GM18867 (cell line): ENCODE measurements at regions not wholly inside any gene's neighbourhood (a gene's known extent, or its start where the extent isn't known, plus 50 kb on each side); places are given as distances from the start of the nearest gene placed in this dataset.
"Not testable (repeated sequence)": the region's sequence is repeated elsewhere in the genome, so short reads cannot be mapped to it uniquely, and the experiment has no call there.

Source experiments
- ATAC-seq: cut with Tn5 transposase; IDR thresholded peaks from one replicate; pipeline ENCODE4 v1.9.1; 2021; ENCODE audit warnings: mild to moderate bottlenecking, moderate library complexity; ENCODE audit not compliant: unreplicated experiment

DNA sequence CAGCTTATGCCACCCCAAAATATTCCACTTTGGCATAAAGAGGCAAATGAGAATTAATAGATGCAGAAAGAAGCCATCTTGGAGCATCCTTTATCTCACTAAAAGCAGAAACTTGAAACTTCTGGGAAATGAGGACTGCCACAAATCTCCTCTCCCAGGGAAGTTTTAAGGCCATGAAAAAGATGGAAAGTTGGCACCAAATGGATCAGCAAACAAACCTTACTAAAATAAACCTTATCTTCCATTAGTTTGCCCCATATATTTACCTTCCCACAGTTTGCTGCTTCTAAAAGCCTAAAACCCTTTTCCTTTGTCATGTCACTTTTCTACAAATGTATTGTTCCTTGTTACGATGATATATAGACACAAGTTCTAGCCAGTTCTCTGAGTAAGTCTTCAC, 340.0 kb upstream of the USP15 start:
- no peak for ATAC-seq

DNA sequence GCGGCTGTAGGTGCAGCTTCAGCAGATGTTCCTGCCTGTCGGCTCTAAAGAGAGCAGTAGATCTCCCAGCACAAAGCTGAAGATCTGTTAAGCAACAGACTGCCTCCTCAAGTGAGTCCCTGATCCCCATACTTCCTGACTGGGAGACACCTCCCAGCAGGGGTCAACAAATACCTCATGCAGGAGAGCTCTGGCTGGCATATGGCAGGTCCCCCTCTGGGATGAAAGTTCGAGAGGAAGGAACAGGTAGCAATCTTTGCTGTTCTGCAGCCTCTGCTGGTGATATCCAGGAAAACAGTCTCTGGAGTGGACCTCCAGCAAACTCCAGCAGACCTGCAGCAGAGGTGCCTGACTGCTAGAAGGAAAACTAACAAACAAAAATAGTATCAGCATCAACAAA, 337.1 kb upstream of the USP15 start:
- ATAC-seq: no peak

DNA sequence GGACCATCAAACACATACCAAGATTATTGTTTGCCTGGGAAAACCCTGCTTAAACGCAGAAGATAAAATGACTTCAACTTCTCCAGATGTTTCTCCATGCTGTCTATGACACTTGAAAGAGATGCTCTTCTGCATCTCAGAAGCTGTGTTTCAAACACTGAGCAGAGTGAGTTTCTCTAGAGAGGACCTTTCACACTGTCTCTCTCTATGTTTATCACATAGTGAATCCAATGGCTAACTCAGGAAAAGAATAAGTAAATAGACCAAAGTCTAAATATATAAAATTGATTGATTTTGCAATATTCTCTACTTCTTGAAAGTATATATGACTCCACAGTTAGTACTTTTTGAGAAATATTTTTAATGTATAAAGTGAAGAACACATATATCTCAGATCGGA, 325.6 kb upstream of the USP15 start:
- no peak for ATAC-seq

DNA sequence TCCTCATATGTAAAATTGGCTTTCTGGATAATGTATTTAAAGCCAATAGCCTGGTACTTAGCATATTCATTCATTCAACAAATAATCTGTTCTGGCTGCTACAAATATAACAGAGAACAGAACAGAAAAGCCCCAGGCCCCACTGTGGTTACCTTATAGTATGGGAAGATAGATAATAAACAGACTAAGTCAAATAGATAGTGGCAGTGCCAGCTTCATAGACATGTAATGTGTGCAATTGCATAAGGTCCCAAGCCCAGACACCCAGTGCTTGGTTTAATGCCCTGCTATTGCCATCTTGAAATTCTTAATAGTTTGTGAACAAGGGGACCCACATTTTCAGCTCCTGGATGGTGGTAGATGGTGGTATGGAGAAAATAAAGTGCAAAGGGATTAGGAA, 320.2 kb upstream of the USP15 start:
- no peak for ATAC-seq

DNA sequence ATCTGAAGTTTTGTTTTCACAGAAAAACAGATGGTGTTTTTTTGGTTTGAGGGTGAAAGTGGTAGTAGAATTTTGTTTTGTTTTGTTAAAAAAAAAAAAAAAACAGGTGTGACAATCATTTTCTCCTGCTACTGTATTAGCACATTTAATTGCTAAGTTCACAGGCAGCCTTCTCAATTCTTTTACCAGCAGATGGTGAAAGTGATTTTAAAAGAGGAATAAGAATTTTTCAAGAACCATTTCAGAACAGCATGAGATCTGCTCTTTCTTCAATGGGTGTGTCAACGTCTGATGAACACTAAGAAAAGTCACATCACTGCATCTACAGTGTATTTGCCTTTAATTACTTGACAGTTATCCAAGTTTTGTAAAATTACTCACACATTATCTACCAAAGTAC, 303.7 kb upstream of the USP15 start:
- peak; percentile 61 for ATAC-seq

DNA sequence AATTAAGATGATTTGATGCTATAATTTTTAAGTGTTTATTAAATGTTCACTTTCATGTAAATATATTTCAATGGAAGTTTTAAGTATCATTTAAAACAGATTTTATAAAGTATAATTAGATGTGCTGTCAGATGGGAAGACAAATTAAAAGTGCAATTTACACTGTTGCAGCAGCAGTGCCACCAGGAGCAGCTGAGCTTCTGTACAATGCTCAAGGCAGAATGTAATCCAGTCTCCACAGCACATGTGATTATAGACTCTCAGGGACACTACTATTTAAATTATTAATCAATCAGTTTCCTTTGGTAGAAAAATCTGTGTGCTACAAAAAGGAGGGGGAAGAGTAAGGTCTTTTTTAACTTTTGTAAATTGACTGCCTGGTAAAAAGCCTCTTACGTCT, 285.7 kb upstream of the USP15 start:
- no peak for ATAC-seq

DNA sequence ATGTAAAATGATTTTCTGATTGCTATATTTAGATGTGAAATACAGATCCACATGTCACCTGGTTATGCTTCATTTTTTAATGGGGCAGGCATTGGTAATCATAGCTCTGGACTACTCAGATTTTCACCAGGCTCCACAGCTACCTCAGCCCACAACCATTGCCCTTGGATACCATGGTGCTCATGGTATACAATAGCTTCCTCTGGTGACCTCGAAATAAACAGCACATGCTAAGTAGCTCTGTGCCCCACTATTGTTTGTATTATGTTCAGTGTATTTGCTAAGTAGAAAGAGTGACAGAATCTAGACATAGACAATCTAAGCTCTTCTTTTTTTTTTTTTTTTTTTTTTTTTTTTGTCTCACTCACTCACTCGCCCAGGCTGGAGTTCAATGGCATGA, 274.4 kb upstream of the USP15 start:
- ATAC-seq: no peak

DNA sequence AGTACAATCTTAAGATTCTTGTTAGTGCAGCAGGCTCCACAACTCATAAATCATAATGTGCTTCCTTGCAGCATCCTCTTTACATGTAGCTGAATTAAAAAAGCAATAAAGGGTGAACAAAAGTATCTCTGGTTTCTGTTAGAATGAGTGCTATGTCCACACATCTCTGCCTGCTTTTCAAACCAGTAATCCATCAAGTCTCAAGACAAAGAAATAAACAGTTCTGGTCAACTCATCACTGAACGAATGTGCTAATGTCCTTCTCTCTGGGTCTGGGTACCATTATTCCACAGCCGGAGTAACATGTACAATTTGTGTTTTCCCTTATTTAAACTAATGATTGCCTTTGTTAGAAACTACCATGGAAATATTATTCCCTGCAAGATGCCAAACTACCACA, 273.0 kb upstream of the USP15 start:
- ATAC-seq: no peak

DNA sequence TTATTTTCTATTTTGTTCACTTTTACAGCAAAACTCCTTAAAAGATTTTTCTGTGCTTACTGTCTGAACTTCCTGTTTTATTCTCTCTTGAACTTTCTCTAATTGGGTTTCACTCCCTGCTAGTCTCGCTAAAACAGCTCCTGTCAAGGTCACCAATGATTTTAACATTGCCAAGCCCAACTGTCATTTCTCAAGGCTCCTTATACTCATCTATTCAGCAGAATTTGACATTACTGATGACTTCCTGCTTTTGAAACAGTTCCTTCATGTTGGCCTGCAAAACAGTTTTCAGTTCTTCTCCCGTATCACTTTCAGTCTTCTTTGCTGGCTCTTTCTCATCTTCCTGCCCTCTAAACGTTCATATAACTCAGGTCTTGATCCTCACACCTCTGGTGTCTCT, 268.5 kb upstream of the USP15 start:
- no peak for ATAC-seq

DNA sequence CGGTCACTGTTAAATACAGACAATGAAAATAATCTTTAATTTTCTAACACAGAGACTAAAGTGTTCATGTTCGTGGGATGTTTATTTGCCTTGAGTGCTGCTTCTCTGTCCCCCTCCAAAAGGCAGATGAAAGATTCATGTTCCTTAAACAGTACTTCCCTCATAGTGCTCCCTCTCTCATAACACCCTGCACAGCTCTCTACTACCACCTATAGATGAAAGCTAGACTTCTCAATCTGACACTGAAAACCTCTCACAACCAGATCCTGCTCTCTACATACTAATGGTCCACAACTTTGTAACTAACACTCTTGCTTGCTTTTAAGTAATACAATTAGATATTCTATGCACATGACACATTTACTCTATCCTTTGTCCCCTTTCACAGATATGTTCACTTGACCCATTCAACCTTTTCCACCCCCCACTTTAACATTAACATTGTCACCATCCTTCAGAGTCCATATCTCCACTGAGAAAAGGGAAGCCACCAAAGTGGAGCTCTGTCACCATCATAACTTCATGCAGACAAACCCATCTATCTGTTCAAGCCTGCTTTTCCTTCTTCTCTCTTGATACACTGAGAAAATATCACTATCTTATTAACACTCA, 266.4 kb upstream of the USP15 start:
- ATAC-seq: peak; percentile 84

DNA sequence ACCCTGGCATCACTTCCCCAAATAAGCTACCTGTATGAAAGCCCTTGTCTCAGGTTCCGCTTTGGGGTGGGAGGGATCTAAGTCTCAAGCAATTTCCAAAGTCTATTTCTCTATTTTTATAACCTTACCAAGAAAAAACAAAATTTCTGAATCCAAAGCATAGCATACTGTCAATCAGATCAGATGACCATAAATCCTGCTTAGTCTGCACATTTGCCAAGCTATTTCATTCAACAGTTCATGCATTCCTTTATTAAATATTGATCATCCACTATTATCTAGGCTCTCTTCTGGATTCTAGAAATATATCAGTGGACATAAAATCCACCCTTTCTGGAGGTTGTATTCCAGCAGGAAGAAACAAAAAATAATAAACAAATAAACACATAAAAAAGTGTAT, 263.5 kb upstream of the USP15 start:
- ATAC-seq: no peak

DNA sequence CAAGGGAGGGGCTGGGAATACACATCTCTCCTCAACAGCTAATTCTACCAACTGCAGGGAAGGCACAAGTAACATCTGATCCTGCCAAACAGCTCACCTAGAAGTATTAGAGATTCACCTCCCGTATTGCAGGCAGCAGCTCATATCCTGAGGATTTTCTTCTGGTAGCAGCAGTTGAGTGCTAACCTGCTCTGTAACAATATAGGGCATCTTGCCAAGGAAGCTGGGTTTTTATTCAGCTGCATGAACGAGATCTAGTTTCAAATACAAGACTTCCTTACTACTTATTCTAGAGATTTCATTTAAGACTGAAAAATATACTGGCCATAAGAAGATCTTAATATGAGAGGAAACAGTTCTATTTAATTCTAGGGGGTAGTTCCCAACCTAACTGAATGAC, 261.4 kb upstream of the USP15 start:
- ATAC-seq: no peak

DNA sequence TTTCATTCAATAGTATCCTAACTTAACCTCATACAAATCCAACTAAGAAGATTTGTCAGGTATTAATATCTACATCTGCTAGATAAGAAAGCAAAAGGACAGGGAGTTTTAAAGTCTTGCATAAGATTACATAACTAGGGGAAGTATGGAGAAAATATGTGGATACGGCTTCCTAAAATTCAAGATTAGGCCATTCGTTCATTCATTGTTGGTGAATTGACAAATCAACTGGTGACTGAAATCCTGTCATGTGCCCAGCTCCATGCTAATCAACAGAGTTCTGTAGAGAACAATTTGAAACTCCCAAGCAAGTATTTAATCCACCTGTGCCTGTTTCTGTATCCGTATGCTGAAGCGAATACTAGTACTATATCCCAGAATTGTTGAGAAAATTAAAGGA, 260.9 kb upstream of the USP15 start:
- ATAC-seq: no peak

DNA sequence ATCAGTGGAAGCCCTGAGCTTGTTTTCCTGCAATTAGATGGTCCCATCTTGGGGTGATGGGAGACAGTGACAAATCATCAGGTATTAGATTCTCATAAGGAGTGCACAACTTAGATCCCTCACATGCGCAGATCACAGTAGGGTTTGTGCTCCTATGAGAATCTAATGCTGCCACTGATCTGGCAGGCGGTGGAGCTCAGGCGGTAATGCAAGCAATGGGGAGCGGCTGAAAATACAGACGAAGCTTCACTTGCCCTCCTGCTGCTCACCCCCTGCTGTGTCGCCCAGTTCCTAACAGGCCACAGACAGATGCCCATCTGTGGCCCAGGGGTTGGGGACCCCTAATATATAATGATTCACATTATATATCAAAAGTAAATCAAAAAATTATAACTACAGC, 258.8 kb upstream of the USP15 start:
- ATAC-seq: no peak

DNA sequence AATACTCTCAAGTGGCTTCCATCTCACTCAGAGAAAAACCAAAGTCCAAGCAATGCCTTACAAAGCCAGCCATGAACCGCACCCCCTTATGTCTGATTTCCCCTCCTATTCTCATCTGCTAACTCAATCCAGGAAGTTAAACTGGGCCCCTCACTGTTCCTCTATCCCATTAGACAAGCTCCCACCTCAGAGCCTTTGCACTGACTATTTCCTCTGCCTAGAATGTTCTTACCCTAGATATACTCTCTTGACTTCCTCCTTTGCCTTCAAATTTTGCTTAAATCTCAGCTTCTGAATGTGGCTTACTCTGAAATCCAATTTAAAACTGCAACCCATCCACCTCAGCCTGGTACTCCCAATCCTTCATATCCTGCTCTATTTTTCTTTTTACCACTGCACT, 257.0 kb upstream of the USP15 start:
- no peak for ATAC-seq

DNA sequence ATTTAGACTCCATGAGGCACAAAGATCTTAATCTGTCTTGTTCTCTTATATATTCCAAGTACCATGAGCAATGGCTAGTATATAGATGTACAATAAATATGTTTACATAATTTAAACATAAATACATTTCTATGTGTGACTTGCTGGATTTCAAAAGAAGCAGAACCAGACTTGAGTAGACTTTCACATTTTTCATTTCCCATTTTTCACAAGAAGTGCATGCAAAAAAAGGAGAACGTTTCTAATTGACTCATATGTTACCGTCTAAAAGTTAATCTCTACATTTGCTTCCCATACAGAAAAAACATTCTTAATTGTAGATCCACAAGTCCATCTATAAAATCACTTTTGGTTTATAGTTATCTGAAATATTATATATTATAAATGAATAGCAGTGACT, 256.5 kb upstream of the USP15 start:
- no peak for ATAC-seq

DNA sequence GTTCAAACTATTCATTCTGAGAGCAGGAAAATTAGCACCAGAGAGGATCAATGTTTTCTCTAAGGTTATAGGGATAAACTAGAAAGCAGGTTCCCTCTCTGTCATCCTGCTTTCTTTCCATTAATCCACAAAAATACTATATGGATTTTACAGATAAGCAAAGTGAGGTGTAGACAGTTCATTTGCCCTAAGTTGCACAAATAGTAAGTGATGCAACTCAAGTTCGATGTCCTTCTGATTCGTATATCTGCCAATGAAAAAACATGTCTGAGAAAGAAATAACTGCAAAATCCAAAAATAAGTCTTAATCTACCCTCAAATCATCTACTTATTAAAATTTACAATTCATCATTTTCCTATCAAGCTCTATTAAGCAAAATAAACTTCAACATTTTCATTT, 254.6 kb upstream of the USP15 start:
- no peak for ATAC-seq

DNA sequence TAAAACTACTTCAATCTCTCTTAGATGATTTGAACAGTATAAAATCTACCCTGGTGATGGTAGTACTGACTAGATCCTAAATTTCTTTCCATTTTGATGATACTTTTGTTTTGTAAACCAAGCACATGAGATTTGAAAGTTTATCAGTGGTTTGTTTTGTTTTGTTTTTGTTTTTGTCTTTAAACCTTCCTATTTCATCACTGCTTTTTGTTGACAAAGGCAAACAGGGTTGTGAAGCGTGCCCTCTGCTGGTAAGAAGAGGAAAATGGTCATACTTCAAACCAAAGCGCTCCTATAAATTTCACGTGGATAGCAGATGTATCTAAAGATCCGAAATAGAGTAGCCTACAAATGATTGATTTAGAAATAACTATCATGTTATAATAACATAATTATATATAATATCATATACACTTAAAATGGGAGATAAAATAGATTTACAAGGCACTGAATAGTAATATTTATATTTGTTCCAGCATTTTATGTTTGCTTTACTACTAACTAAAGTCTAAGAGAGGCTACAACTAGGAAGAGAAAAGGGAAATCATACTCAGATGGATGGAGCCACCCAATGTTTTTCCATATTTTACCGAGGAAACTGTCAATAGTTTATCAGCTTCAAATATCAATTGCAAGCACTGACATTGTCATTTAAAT, 254.0 kb upstream of the USP15 start:
- ATAC-seq: peak; percentile 73

DNA sequence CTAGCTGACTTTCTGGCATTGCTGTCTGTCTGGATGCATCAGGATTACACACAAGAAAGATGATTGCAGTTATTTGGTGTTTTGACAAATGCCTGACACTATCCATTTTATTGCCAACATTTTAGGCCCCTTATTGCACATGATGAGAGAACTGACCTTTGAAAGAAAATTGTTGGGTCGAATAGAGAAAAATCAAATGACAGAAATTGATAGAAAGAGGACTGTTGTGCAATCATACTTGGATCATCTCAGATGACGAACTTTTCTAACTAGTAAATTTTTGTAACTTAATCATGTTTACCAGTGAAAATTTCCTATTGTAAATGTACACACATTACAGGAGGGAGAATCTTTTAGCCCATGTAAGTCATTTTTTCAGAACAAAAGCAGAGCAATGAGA, 251.5 kb upstream of the USP15 start:
- no peak for ATAC-seq

DNA sequence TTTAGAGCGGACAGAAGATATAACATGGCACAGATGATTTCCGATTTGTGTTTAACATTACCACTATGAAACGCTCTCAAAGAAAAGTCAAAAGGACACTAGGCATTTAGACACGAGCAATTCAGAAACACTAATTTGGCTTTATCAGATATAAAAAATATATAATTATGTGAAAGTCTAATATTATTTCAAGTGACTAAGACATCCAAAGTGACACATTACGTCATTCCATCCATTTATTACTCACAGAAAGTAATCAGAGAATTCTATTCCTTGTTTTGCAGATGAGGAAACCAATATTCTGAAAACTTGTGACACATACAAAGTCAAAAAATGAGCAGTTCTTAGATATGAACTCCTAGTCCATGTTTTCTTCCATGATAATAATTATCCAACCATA, 250.8 kb upstream of the USP15 start:
- ATAC-seq: no peak

DNA sequence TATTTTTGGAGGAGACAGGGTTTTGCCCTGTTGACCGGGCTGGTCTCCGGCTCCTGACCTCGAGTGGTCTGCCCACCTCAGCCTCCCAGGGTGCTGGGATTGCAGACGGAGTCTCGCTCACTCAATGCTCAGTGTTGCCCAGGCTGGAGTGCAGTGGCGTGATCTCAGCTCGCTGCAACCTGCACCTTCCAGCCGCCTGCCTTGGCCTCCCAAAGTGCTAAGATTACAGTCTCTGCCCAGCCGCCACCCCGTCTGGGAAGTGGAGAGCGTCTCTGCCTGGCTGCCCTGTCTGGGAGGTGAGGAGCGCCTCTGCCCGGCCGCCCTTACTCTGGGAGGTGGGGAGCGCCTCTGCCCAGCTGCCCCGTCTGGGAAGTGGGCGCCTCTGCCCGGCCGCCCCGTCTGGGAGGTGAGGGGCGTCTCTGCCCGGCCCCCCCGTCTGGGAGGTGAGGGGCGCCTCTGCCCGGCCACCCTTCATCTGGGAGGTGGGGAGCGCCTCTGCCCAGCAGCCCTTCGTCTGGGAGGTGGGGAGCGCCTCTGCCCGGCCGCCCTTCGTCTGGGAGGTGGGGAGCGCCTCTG, 249.8 kb upstream of the USP15 start:
- not testable (repeated sequence) for ATAC-seq

DNA sequence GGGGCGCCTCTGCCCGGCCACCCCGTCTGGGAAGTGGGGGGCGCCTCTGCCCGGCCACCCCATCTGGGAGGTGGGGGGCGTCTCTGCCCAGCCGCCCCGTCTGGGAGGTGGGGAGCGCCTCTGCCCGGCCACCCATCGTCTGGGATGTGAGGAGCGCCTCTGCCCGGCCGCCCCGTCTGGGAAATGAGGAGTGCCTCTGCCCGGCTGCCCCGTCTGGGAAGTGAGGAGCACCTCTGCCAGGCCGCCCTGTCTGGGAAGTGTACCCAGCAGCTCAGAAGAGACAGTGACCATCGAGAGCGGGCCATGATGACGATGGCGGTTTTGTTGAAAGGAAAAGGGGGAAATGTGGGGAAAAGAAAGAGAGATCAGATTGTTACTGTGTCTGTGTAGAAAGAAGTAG, 249.2 kb upstream of the USP15 start:
- ATAC-seq: not testable (repeated sequence)

DNA sequence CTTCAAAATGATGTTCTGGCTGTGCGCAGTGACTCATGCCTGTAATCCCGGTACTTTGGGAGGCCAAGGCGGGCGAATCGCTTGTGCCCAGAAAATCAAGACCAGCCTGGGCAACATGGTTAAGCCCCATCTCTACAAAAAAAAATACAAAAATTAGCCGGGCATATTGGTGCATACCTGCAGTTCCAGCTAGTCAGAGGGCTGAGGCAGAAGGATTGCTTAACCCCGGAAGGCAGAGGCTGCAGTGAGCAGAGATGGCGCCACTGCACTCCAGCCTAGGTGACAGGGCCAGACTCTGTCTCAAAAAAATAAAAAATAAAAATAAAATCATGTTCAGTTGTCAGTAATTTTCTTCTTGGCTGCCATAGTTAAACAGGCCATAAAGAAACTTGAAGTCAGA, 245.9 kb upstream of the USP15 start:
- ATAC-seq: no peak
